ENCODE measurements at regions not wholly inside any gene's neighbourhood (a gene's known extent, or its start where the extent isn't known, plus 50 kb on each side); places are given as distances from the start of the nearest gene placed in this dataset.

- ChIA-PET CTCF (no interaction called here), POLR2A (ENCODE audit: low non-redundant PET) (no interaction called here)
- no peaks in the 10 kb centered on the region for H3K36me3 ChIP-seq (ENCODE audit: insufficient read depth, low read length, poor library complexity, severe bottlenecking)
- peaks cover 22% of the 10 kb centered on the region for H3K27me3 ChIP-seq (replicated peaks; ENCODE audit: insufficient read depth, low read depth, low read length, poor library complexity)
- no peak for DNase-seq (ENCODE audit: low spot score)
- H3K9me3 ChIP-seq (ENCODE audit: low read depth, low read length, poor library complexity, severe bottlenecking) = no peaks in the 10 kb centered on the region
- TF ChIP-seq EZH2 (IDR thresholded peaks at IDR 0.05; ENCODE audit: borderline replicate concordance, low read depth, low read length, poor library complexity, severe bottlenecking) = no peak
- no peak for TF ChIP-seq CTCF (conservative IDR thresholded peaks at IDR 0.05; ENCODE audit: low read depth, low read length)
- H3K4me1 ChIP-seq (ENCODE audit: insufficient read depth, low read length, poor library complexity, severe bottlenecking) = no peaks in the 10 kb centered on the region
- intact Hi-C loops (cut with micrococcal nuclease; ENCODE audit: unreplicated experiment) = no loop called here
- H3K4me3 ChIP-seq (ENCODE audit: low read depth, low read length, poor library complexity, severe bottlenecking) = no peak overlapping the region
- no TSS peak for BruUV-seq (replicated peaks)
- H3K27ac ChIP-seq (ENCODE audit: low read depth, low read length, poor library complexity, severe bottlenecking) = no peak overlapping the region
Measured at GRCh38 chr9:90078988-90079421, 474.2 kb downstream of the GADD45G start.

GRCh38 chr9:90085633-90086032, 480.8 kb downstream of the GADD45G start:
- no peak for TF ChIP-seq CTCF (conservative IDR thresholded peaks at IDR 0.05; ENCODE audit: low read depth, low read length)
- no peak for TF ChIP-seq EZH2 (IDR thresholded peaks at IDR 0.05; ENCODE audit: borderline replicate concordance, low read depth, low read length, poor library complexity, severe bottlenecking)
- H3K36me3 ChIP-seq (ENCODE audit: insufficient read depth, low read length, poor library complexity, severe bottlenecking) = no peaks in the 10 kb centered on the region
- ChIA-PET CTCF (no interaction called here), POLR2A (ENCODE audit: low non-redundant PET) (no interaction called here)
- no peaks in the 10 kb centered on the region for H3K9me3 ChIP-seq (ENCODE audit: low read depth, low read length, poor library complexity, severe bottlenecking)
- DNase-seq (ENCODE audit: low spot score) = no peak
- H3K4me1 ChIP-seq (ENCODE audit: insufficient read depth, low read length, poor library complexity, severe bottlenecking) = no peaks in the 10 kb centered on the region
- BruUV-seq (replicated peaks) = no TSS peak
- no peak overlapping the region for H3K27ac ChIP-seq (ENCODE audit: low read depth, low read length, poor library complexity, severe bottlenecking)
- H3K27me3 ChIP-seq (replicated peaks; ENCODE audit: insufficient read depth, low read depth, low read length, poor library complexity) = no peaks in the 10 kb centered on the region
- intact Hi-C loops (cut with micrococcal nuclease; ENCODE audit: unreplicated experiment) = no loop called here
- no peak overlapping the region for H3K4me3 ChIP-seq (ENCODE audit: low read depth, low read length, poor library complexity, severe bottlenecking)

GRCh38 chr9:90086101-90086511, 481.3 kb downstream of the GADD45G start:
- Histone ChIP-seq H3K4me1 (ENCODE audit: insufficient read depth, low read length, poor library complexity, severe bottlenecking) (no peaks in the 10 kb centered on the region), H3K27me3 (replicated peaks; ENCODE audit: insufficient read depth, low read depth, low read length, poor library complexity) (no peaks in the 10 kb centered on the region), H3K36me3 (ENCODE audit: insufficient read depth, low read length, poor library complexity, severe bottlenecking) (no peaks in the 10 kb centered on the region), H3K27ac (ENCODE audit: low read depth, low read length, poor library complexity, severe bottlenecking) (no peak overlapping the region), H3K9me3 (ENCODE audit: low read depth, low read length, poor library complexity, severe bottlenecking) (no peaks in the 10 kb centered on the region), H3K4me3 (ENCODE audit: low read depth, low read length, poor library complexity, severe bottlenecking) (no peak overlapping the region)
- BruUV-seq (replicated peaks) = no TSS peak
- CTCF ChIA-PET = no interaction called here
- POLR2A ChIA-PET (ENCODE audit: low non-redundant PET) = no interaction called here
- intact Hi-C loops (cut with micrococcal nuclease; ENCODE audit: unreplicated experiment) = no loop called here
- DNase-seq (ENCODE audit: low spot score) = no peak
- TF ChIP-seq CTCF (conservative IDR thresholded peaks at IDR 0.05; ENCODE audit: low read depth, low read length) = no peak
- no peak for TF ChIP-seq EZH2 (IDR thresholded peaks at IDR 0.05; ENCODE audit: borderline replicate concordance, low read depth, low read length, poor library complexity, severe bottlenecking)
